ENCODE measurements at regions not wholly inside any gene's neighbourhood (a gene's known extent, or its start where the extent isn't known, plus 50 kb on each side); places are given as distances from the start of the nearest gene placed in this dataset.
"Not testable (repeated sequence)": the region's sequence is repeated elsewhere in the genome, so short reads cannot be mapped to it uniquely, and the experiment has no call there.

GRCh38 chr1:233505130-233505529, 108.8 kb upstream of the KCNK1 start:
- Histone ChIP-seq H2BK120ac (ENCODE audit: low read depth, low read length) (no peak overlapping the region), H2BK5ac (ENCODE audit: low read depth, low read length, poor library complexity, severe bottlenecking) (no peak overlapping the region), H2AFZ (ENCODE audit: low read depth, low read length) (no peak overlapping the region), H3K79me1 (replicated peaks; ENCODE audit: low read length, poor library complexity, severe bottlenecking) (no peaks in the 10 kb centered on the region), H3K9me3 (ENCODE audit: control insufficient read depth, low read length) (no peaks in the 10 kb centered on the region), H3K4me2 (ENCODE audit: low read length, poor library complexity, severe bottlenecking) (no peak overlapping the region), H3K27me3 (ENCODE audit: control insufficient read depth in 1 of 2, insufficient read depth in 1 of 2, low read length in 2 of 2) (no peaks in the 10 kb centered on the region), H2BK15ac (ENCODE audit: low read depth, poor library complexity, severe bottlenecking) (no peak overlapping the region), H3K4me3 (ENCODE audit: insufficient read depth in 1 of 2, low read depth in 1 of 2, low read length in 2 of 2) (no peak overlapping the region), H2AK5ac (ENCODE audit: low read length, severe bottlenecking) (no peak overlapping the region), H2BK12ac (ENCODE audit: low read length in 2 of 2) (no peak overlapping the region), H4K8ac (ENCODE audit: low read length) (no peak overlapping the region), H3K4me1 (ENCODE audit: control insufficient read depth, insufficient read depth, low read depth, low read length) (no peaks in the 10 kb centered on the region), H3K14ac (ENCODE audit: low read length in 2 of 2) (no peak overlapping the region), H3K9ac (ENCODE audit: low read length) (no peak overlapping the region), H3K23ac (ENCODE audit: low read length in 2 of 2) (no peak overlapping the region), H3K36me3 (ENCODE audit: control insufficient read depth in 1 of 2, insufficient read depth in 2 of 2, low read depth in 1 of 2, low read length in 2 of 2) (no peaks in the 10 kb centered on the region), H3K18ac (ENCODE audit: low read depth in 1 of 2, low read length in 2 of 2) (no peak overlapping the region), H4K91ac (ENCODE audit: low read length) (no peak overlapping the region), H3K4ac (ENCODE audit: low read depth in 1 of 2, low read length in 2 of 2) (no peak overlapping the region), H3K27ac (ENCODE audit: low read length, poor library complexity, severe bottlenecking) (no peak overlapping the region)
- DNase-seq = no peak

- H3K18ac ChIP-seq (ENCODE audit: low read depth in 1 of 2, low read length in 2 of 2); H2AFZ ChIP-seq (ENCODE audit: low read depth, low read length); DNase-seq; H3K4ac ChIP-seq (ENCODE audit: low read depth in 1 of 2, low read length in 2 of 2); H2BK5ac ChIP-seq (ENCODE audit: low read depth, low read length, poor library complexity, severe bottlenecking); H3K4me1 ChIP-seq (ENCODE audit: control insufficient read depth, insufficient read depth, low read depth, low read length); H3K23ac ChIP-seq (ENCODE audit: low read length in 2 of 2); H3K9me3 ChIP-seq (ENCODE audit: control insufficient read depth, low read length); H3K4me3 ChIP-seq (ENCODE audit: insufficient read depth in 1 of 2, low read depth in 1 of 2, low read length in 2 of 2); H3K27me3 ChIP-seq (ENCODE audit: control insufficient read depth in 1 of 2, insufficient read depth in 1 of 2, low read length in 2 of 2); H3K27ac ChIP-seq (ENCODE audit: low read length, poor library complexity, severe bottlenecking); H2BK12ac ChIP-seq (ENCODE audit: low read length in 2 of 2); H3K79me1 ChIP-seq (replicated peaks; ENCODE audit: low read length, poor library complexity, severe bottlenecking); H4K8ac ChIP-seq (ENCODE audit: low read length); H2BK15ac ChIP-seq (ENCODE audit: low read depth, poor library complexity, severe bottlenecking); H3K9ac ChIP-seq (ENCODE audit: low read length); H2BK120ac ChIP-seq (ENCODE audit: low read depth, low read length); H3K4me2 ChIP-seq (ENCODE audit: low read length, poor library complexity, severe bottlenecking); H3K14ac ChIP-seq (ENCODE audit: low read length in 2 of 2); H4K91ac ChIP-seq (ENCODE audit: low read length); H3K36me3 ChIP-seq (ENCODE audit: control insufficient read depth in 1 of 2, insufficient read depth in 2 of 2, low read depth in 1 of 2, low read length in 2 of 2); H2AK5ac ChIP-seq (ENCODE audit: low read length, severe bottlenecking): not testable (repeated sequence)
- 88% methylated on average over 1 of the region's 3 CpGs for WGBS
Measured at GRCh38 chr1:233505889-233506288, 108.0 kb upstream of the KCNK1 start.

GRCh38 chr1:233509526-233509925, 104.4 kb upstream of the KCNK1 start:
- Histone ChIP-seq H2AK5ac (ENCODE audit: low read length, severe bottlenecking) (no peak overlapping the region), H2BK120ac (ENCODE audit: low read depth, low read length) (no peak overlapping the region), H3K14ac (ENCODE audit: low read length in 2 of 2) (no peak overlapping the region), H3K27me3 (ENCODE audit: control insufficient read depth in 1 of 2, insufficient read depth in 1 of 2, low read length in 2 of 2) (no peaks in the 10 kb centered on the region), H3K4me2 (ENCODE audit: low read length, poor library complexity, severe bottlenecking) (no peak overlapping the region), H3K23ac (ENCODE audit: low read length in 2 of 2) (no peak overlapping the region), H3K9ac (ENCODE audit: low read length) (no peak overlapping the region), H2BK15ac (ENCODE audit: low read depth, poor library complexity, severe bottlenecking) (no peak overlapping the region), H3K9me3 (ENCODE audit: control insufficient read depth, low read length) (no peaks in the 10 kb centered on the region), H3K18ac (ENCODE audit: low read depth in 1 of 2, low read length in 2 of 2) (no peak overlapping the region), H3K4me1 (ENCODE audit: control insufficient read depth, insufficient read depth, low read depth, low read length) (no peaks in the 10 kb centered on the region), H3K27ac (ENCODE audit: low read length, poor library complexity, severe bottlenecking) (no peak overlapping the region), H3K79me1 (replicated peaks; ENCODE audit: low read length, poor library complexity, severe bottlenecking) (no peaks in the 10 kb centered on the region), H4K91ac (ENCODE audit: low read length) (no peak overlapping the region), H3K36me3 (ENCODE audit: control insufficient read depth in 1 of 2, insufficient read depth in 2 of 2, low read depth in 1 of 2, low read length in 2 of 2) (no peaks in the 10 kb centered on the region), H3K4ac (ENCODE audit: low read depth in 1 of 2, low read length in 2 of 2) (no peak overlapping the region), H2AFZ (ENCODE audit: low read depth, low read length) (no peak overlapping the region), H2BK5ac (ENCODE audit: low read depth, low read length, poor library complexity, severe bottlenecking) (no peak overlapping the region), H2BK12ac (ENCODE audit: low read length in 2 of 2) (no peak overlapping the region), H3K4me3 (ENCODE audit: insufficient read depth in 1 of 2, low read depth in 1 of 2, low read length in 2 of 2) (no peak overlapping the region), H4K8ac (ENCODE audit: low read length) (no peak overlapping the region)
- DNase-seq = no peak
- no CpG with 5 or more reads among the region's 3 CpGs for WGBS

GRCh38 chr1:233512538-233512937, 101.4 kb upstream of the KCNK1 start:
- H3K23ac ChIP-seq (ENCODE audit: low read length in 2 of 2) = no peak overlapping the region
- no peak overlapping the region for H2AFZ ChIP-seq (ENCODE audit: low read depth, low read length)
- H2BK15ac ChIP-seq (ENCODE audit: low read depth, poor library complexity, severe bottlenecking) = no peak overlapping the region
- WGBS = 68% methylated on average over 3 of the region's 3 CpGs
- H3K36me3 ChIP-seq (ENCODE audit: control insufficient read depth in 1 of 2, insufficient read depth in 2 of 2, low read depth in 1 of 2, low read length in 2 of 2) = no peaks in the 10 kb centered on the region
- H3K9me3 ChIP-seq (ENCODE audit: control insufficient read depth, low read length) = no peaks in the 10 kb centered on the region
- H3K4me1 ChIP-seq (ENCODE audit: control insufficient read depth, insufficient read depth, low read depth, low read length) = no peaks in the 10 kb centered on the region
- H3K27me3 ChIP-seq (ENCODE audit: control insufficient read depth in 1 of 2, insufficient read depth in 1 of 2, low read length in 2 of 2) = peaks cover 0 to 3% of the 10 kb centered on the region in 2 experiments
- H4K91ac ChIP-seq (ENCODE audit: low read length) = no peak overlapping the region
- no peak overlapping the region for H3K9ac ChIP-seq (ENCODE audit: low read length)
- no peak overlapping the region for H3K27ac ChIP-seq (ENCODE audit: low read length, poor library complexity, severe bottlenecking)
- no peak overlapping the region for H3K18ac ChIP-seq (ENCODE audit: low read depth in 1 of 2, low read length in 2 of 2)
- no peak overlapping the region for H2AK5ac ChIP-seq (ENCODE audit: low read length, severe bottlenecking)
- H2BK120ac ChIP-seq (ENCODE audit: low read depth, low read length) = no peak overlapping the region
- no peak overlapping the region for H3K4ac ChIP-seq (ENCODE audit: low read depth in 1 of 2, low read length in 2 of 2)
- no peak for DNase-seq
- no peaks in the 10 kb centered on the region for H3K79me1 ChIP-seq (replicated peaks; ENCODE audit: low read length, poor library complexity, severe bottlenecking)
- H4K8ac ChIP-seq (ENCODE audit: low read length) = no peak overlapping the region
- no peak overlapping the region for H3K4me2 ChIP-seq (ENCODE audit: low read length, poor library complexity, severe bottlenecking)
- no peak overlapping the region for H2BK12ac ChIP-seq (ENCODE audit: low read length in 2 of 2)
- H2BK5ac ChIP-seq (ENCODE audit: low read depth, low read length, poor library complexity, severe bottlenecking) = no peak overlapping the region
- H3K4me3 ChIP-seq (ENCODE audit: insufficient read depth in 1 of 2, low read depth in 1 of 2, low read length in 2 of 2) = no peak overlapping the region
- H3K14ac ChIP-seq (ENCODE audit: low read length in 2 of 2) = no peak overlapping the region

All from mesenchymal stem cell (in vitro differentiated cells and primary cell).